Activated CD8-positive, alpha-beta memory T cell treated with anti-CD3 and anti-CD28 coated beads, Interleukin-2, amount 50 U/mL, for 48 hours (primary cell): ENCODE measurements at regions not wholly inside any gene's neighbourhood (a gene's known extent, or its start where the extent isn't known, plus 50 kb on each side); places are given as distances from the start of the nearest gene placed in this dataset.

Experiments
- DNase-seq: peaks from one replicate; pipeline ENCODE4 v3.0.0-alpha.2; 2020

DNA sequence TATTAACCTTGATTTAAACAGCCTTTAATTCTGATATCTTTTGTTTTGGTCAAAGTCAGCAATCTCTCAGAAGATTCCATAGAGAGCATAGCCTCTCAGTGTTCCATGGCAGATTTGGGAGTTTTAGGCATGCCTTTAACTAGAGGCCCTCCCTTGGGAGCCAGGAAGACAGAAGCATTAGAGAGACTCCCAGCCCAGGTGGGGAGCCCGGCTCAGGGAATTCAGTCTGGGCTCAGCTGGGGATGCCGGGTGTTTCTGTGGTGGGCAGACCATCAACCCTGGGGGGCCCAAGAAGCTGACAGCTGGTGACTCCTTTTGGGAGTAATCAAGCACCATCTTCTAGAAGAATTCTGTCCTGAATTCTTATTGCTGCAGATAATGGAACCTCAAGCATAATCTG lies 99.7 kb upstream of the CELF4 start:
- no peak for DNase-seq

DNA sequence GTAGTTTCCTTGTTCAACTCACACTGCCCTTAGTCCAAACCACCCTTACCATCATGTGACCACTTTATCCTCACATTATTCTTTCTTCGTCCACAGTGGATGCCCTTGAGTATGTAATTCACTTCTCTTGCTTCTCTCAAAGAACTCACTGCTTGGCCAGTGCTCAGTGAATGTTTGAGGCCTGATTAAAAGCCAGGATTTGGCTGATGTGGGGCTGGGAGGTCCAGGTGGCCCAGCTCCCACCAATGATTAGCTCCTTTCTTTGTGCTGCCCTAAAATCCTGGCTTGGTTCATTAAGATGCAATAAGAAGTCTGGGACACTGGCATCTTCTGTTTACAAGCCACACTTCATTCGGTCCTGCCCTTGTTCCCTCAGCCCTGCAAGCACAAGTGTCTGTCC lies 97.8 kb upstream of the CELF4 start:
- no peak for DNase-seq

- DNase-seq = no peak
These were observed 97.1 kb upstream of the CELF4 start for GRCh38 chr18:37662546-37663339.

DNA sequence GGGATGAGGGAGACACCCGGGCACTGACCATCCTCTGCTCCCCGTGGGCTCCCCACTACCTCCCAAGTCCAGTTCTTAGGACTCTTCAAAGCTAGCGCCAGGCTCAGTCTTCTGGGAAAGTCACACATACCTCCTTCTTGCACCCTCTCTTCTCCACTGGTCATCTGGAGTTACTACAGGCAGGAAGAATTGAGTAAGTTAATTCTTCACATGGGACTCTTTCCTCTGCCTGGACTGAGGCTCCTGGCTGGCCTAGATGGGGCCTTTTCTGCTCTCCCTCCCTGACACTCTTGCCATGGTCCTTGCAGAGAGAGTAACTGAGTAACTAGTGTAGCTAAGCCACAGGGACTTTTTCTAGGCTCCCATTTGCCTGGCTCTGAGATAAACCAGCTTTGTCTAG lies 96.5 kb upstream of the CELF4 start:
- DNase-seq = no peak

GRCh38 chr18:37661478-37661877 lies 95.9 kb upstream of the CELF4 start:
- no peak for DNase-seq

DNA sequence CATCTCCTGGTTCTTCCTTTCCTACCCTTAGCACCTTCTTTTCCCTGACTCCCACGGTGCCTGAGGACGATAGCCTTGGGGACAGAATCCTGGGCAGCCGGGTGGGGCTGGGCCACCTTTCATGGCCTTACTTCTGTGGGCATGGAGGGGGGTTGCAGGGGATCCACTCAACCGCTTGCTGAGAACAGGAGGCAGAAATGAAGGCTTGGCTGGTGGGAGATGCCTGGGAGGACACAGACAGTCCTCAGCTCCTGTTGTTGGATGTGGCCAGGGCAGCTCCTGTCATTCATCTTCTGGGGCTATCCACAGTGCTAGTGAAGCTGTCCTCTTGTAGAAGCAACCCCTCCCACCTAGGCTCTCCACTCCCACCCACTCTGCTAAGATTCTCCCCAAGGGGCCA lies 95.5 kb upstream of the CELF4 start:
- no peak for DNase-seq

DNA sequence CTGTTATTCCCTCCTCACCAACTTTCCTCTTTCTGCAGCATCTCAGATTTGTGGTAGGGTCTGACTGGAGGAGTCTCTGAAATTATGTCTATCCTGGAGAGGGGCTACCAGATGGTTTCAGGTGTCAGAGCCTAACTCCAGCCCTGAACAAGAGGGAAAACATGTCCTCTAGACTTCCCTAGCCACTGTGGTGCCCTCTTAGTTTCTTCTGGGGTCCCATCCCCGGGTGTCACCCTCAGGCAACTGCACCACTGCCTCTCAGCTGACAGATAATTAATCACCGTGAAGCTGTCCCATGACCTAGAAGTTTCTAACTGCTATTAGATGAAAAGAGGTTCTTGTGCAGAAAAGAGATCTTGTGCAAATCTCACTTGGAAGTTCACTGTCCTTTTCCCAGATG lies 95.1 kb upstream of the CELF4 start:
- no peak for DNase-seq

DNA sequence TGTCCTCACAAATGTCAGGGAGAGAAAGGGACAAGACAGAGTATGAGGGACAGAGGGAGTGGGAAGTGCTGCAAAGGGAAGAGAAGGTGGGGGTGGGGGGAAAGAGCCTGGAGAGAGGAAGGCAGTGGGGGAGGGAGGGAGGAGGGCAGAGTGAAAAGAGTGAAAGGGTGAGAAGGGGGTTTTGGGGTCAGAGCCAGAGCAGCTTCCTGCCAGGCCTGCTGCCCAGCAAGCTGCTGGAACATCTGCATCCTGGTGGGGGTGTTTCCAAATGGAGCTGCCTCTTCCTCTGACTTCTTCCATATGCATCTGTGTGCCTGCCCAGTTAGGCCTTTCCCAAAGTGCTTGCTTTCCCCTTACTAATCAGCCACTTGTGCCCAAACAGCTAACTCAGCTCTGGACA lies 94.3 kb upstream of the CELF4 start:
- no peak for DNase-seq

GRCh38 chr18:37658894-37659293 lies 93.3 kb upstream of the CELF4 start:
- no peak for DNase-seq

DNA sequence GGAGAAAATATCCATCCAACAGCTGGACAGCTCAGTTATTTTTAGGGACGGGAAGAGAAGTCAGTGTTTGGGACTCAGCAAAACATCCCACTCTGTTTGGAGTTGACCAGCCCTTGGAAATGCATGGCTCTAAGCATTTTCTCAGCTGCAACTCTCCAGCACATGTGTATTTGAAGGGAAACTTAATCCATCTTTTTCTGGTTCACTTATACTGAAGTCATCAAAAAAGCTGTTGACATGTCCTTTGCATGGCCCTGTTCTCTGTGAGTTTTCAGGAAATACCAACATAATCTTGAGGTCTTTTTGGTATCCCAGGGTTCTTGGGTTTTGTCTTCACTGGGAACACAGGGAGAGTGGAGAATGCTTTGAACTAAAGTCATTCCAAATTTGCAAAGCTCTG lies 91.9 kb upstream of the CELF4 start:
- no peak for DNase-seq

DNA sequence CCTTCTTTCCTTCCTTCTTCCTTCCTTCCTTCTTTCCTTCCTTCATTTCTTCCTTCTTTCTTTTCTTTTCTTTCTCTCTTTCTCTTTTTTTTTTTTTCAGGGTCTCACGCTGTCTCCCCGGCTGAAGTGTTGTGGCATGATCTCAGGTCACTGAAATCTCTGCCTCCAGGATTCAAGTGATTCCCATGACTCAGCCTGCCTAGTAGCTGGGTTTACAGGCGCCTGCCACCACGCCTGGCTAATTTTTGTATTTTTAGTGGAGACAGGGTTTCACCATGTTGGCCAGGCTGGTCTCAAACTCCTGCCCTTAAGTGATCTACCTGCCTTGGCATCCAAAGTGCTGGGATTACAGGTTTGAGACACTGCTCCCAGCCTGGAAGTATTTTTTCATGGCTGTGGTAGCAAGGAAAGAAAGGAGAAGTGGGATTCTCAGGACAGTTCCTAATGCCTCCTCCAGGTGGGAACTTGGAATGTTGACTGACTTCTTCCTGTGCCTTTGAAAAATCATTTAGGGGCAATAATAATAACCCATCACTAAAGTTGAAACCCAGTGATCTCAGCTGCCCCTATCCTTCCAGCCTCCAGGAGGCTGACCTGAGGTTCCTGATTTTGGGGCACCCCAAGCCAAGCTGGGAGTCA lies 89.3 kb upstream of the CELF4 start:
- no peak for DNase-seq

DNA sequence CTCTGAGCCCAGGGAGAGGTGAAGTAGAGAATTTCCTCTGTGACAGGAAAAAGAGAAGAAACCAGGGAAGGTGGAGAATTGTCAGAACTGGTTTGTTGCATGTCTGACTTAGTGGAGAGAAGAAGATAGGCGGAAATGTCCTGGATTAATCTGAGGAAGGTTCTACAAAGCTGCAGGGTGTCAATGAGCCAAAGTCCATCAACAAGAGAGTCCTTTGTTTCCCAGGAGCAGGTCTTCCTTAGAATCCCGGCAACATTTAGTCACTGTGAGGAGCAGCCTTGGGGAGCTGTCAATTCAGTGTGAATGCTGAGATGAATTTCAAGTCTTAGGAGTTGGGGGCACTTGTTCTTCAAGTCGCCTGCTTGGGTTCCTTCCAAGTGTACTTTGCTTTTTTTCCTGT lies 88.4 kb upstream of the CELF4 start:
- DNase-seq = no peak

- DNase-seq = no peak
These were observed 88.0 kb upstream of the CELF4 start for GRCh38 chr18:37653618-37654017.

DNA sequence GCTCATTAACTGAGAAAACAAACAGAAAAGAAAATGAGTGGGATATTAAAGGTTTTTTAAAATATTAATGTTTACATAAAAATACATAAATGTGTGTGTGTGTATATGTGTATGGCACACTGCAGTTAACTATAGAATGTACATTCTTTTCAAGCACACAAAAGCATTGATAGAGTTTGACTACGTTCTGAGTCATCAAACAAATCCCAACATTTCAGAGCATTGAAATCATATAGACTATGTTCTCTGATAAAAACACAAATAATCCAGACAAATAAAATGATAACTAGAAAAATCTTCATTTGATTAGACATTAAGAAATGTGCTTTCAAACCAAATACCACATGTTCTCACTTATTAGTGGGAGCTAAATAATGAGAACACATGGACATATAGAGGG lies 84.3 kb upstream of the CELF4 start:
- DNase-seq = no peak

DNA sequence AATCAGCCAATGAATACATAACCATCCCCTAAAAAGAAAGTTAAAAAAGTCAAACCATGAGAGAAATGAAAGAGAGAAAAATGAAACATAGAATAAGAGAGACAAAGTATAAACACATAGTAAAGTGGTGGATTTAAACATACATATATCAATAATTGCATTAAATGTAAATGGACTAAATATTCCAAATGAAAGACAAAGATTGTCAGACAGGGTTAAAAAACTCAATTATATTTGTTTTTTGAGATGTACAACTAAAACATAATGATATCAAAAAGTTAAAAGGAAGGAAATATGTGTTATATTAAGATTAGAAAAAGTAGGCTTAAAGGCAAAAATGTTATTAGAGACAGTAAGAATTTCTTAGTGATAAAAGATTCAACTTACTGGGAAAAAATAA lies 83.8 kb upstream of the CELF4 start:
- DNase-seq = no peak

DNA sequence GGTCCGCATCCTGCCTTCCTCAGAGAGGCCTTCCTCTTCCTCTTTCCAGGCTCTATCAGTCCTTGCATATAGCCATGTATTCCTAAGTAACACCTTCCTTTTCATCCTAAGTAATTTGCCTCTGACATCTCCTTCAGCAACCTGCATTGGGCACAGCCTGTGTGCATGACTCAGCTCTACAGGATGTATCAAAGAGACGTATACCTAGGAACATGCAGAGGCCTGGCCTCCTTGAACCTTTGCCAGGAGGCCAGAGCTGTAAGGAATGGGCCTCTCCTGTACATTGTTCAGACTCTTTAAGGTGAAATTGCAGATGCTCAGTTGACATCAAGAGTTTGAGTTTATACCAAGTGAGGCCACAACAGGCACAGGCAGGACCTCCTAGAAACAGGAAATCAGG lies 76.0 kb upstream of the CELF4 start:
- no peak for DNase-seq

GRCh38 chr18:37640504-37640903 lies 74.9 kb upstream of the CELF4 start:
- no peak for DNase-seq

DNA sequence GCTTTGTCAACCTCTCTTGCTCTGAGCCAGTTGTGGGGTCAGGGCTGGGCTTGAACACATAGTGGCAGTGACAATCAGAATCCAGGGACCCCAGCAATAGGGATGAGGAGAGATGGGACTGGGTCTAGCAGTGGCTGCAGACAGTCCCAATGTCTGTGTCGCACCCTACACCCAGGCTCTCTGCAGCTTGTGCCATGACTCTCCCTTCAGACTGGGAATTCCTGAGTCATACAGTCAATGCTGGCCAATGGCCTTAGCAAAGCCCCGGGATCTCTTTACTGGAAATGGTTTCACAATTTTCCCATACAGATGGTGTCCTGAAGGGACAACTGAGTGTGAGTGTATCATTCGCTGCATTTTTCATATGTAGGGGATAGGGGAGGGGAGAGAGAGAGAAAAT lies 74.2 kb upstream of the CELF4 start:
- no peak for DNase-seq

DNA sequence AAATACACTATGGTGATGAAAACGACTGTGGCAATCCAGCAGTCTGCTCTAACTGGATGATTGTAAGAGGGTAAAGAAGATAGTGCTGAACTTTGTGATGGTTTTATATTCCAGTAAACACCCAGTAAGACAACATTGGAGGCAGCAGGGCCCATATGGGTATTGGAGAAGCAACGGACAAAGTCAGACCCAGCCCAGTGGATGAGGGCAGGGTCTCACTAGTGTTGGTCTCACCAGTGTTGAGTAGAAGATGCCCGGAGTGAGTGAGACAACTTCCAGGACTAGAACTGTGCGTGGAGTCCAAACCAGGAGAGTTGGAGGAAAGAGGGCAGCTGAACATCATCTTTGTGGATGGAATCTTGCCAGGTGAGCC lies 71.9 kb upstream of the CELF4 start:
- no peak for DNase-seq

DNA sequence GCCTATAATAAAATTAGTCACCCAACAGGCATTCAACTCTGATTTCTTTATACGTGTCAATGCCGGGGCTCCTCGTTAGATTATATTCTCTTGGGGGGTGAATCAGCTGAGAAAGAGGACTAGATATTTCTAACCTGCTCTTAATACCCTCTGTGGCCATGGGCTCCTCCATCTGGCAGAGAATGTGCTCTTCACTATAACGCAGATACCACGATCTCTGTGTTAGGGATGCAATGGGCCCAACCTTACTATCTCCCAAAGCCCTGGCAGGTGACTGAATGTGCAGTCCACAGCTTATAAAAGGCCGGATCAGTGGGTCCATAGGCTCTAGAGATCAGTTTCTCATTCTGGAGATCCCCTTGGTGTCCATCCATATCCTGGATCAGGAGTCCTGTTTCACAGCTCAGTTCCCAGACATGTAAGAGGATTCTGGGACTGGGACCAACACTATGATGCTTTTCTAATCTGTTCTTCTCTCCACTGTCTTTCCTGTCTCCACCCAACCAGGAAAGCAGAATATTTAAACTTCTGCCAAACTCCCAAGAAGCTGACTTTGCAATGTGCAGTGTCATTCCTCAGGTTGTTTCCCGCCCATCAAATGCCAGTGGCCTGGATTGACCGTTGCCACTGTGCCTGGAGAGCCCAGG lies 71.4 kb upstream of the CELF4 start:
- DNase-seq = no peak

DNA sequence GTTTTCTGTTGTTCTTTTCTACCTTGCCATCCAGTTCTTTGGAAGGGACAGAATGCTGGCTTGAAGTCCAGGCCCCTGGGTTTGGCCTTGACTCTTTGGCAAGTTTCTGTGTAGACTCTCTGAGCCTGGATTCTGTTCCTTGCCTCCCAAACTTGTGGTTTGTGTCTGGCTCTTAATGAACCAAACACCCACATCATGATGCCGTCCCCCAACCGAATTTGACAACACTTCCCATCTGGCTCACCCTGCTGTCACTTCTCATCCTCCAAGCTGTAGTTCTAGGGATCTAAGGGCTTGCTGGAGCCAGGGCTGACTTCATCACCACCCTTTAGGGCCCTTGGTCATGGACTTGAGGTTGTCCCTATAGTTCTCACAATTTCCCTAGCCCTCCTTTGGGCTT lies 68.9 kb upstream of the CELF4 start:
- no peak for DNase-seq

DNA sequence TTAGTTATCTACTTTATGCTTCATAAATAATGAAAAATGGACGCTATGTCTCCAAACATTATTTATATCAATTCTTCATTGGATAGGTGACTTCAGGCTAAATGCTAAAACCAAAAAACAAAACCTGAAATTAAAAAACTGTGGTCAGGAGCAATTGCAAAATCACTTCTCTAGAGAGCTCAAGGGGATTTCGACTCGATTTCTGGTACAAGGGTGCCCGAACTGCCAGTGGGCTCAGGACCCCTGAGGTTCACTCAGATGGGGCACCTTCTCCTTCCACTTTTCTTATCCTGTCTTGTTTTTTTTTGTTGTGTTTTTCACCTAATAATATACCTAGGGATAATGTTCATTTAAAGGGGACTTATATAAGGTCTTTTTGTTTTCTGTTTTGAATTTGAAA lies 65.8 kb upstream of the CELF4 start:
- DNase-seq = no peak

- no peak for DNase-seq
These were observed 64.7 kb upstream of the CELF4 start for GRCh38 chr18:37630334-37630733.

GRCh38 chr18:37628470-37629220 lies 63.0 kb upstream of the CELF4 start:
- no peak for DNase-seq
